Skeletal muscle cell (primary cell): ENCODE measurements at regions not wholly inside any gene's neighbourhood (a gene's known extent, or its start where the extent isn't known, plus 50 kb on each side); places are given as distances from the start of the nearest gene placed in this dataset.
A peak's percentile ranks its signal among the peaks of the same experiment; 100 is the strongest.
"Not testable (repeated sequence)": the region's sequence is repeated elsewhere in the genome, so short reads cannot be mapped to it uniquely, and the experiment has no call there.

Experiments
- DNase-seq: peaks from one replicate; pipeline ENCODE4 v3.0.0-alpha.2; 2010; ENCODE audit warnings: low read depth
- H3K4me3 ChIP-seq: 2 replicates; pipeline ENCODE4 v1.5.1; 2011; ENCODE audit warnings: low read depth, mild to moderate bottlenecking, control low read depth, low read length, moderate library complexity

DNA sequence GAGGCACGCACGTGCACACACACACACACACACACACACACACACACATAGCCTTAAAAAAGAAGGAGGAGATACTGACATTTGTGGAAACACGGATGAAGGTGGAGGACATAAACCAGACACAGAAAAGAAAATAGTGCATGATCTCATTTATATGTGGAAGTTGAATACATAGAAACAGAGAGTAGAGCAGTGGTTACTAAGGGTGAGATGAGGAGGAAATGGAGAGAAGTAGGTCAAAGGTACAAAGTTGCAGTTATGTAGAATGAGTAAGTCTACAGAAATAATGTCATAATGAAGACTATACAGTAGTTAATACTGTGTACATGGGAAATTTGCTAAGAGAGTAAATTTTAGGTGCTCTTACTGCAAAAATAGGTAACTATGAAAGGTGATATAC, 412.2 kb upstream of the CDH9 start:
- H3K4me3 ChIP-seq, result no peak overlapping the region
- DNase-seq, result peak; percentile 16

DNA sequence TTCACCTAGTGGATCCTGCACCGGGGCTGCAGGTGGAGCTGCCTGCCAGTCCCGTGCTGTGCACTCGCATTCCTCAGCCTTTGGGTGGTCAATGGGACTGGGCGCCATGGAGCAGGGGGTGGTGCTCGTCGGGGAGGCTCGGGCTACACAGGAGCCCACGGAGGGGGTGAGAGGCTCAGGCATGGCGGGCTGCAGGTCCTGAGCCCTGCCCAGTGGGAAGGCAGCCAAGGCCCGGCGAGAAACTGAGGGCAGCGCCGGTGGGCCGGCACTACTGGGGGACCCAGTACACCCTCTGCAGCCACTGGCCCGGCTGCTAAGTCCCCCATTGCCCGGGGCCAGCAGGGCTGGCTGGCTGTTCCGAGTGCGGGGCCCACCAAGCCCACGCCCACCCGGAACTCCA, 401.0 kb upstream of the CDH9 start:
- not testable (repeated sequence) for DNase-seq

DNA sequence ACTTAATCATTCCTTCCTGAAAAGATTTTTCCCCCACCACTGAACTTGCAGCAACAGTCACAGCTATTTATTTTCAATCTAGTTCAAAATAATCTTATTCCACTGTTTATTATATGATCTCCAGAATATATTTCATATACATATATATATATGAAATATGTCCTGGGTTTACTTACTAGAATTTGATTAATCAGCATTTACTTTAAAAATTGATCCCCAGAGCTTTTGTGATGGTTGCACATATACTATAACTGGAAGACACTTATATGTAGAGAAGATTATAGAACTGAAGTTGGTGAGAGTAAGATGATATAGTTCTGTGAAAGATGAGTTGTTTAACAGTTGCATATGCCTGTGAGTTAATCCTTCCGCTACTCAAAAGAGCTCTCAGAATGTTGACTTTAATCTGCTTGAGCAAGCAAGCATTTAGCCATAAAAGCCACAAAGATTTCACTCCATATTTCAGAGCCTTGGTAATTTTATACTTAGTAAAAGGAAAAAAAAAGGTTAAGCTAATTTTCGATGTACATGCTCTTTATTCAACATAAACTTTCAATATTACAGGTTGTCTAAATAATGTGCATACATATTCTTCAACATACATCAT, 399.3 kb upstream of the CDH9 start:
- DNase-seq, result no peak
- no peak overlapping the region for H3K4me3 ChIP-seq

More for the DNA sequence above, 401.0 kb upstream of the CDH9 start:
- not testable (repeated sequence) for H3K4me3 ChIP-seq

DNA sequence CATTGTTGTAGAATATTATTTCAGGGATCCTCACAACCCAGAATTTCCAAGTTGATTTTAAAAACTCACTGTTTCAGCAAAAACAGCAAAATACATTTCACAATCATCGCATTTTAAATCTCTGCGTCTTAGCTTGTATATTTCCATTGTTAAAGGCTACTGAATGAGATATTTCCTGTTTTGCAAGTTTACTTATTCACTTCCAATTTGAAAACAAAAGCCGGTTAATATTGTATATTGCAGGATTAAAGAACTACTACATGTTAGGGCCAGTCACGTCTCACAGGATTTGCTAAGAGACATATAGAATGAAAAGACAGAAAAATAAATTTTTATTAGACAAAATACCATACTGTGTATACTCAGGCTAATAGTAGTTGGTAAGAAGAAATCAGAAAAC, 395.9 kb upstream of the CDH9 start:
- DNase-seq, result no peak
- no peak overlapping the region for H3K4me3 ChIP-seq

DNA sequence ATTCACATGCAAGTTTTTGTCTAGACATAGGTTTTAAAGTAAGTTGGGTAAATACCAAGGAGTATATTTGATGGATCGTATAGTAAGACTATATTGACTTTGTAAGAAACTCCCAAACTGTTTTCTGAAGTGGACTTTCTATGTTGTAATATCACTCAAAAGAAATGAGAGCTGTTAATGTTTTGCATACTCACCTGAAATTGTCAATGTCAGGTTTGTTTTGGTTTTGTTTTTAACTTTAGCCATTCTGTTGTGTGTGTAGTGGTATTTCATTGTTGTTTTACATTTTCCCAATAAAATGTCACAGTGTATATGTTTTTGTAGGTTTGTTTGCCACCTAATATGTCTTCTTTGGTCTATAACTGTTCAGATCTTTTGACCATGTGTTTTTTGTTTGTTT, 375.7 kb upstream of the CDH9 start:
- no peak overlapping the region for H3K4me3 ChIP-seq
- no peak for DNase-seq

DNA sequence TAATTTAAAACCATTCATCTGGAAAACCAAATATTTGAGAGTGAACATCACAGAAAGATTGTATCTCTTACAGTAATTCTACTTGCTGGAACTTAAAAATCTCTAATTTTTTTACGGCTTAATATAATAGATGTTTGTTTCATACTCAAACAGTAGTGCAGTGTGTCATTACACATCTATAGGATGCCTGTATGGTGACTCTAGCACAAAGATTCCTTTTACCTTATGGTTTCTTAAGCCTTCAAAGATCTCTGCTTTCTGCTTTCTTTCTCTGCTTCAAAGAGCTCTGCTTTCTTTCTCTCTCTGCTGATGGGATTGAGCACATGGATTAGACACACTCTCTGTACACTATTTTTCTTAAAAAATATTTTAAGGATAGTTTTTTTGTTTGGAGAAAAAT, 374.0 kb upstream of the CDH9 start:
- H3K4me3 ChIP-seq, result no peak overlapping the region
- DNase-seq, result no peak

DNA sequence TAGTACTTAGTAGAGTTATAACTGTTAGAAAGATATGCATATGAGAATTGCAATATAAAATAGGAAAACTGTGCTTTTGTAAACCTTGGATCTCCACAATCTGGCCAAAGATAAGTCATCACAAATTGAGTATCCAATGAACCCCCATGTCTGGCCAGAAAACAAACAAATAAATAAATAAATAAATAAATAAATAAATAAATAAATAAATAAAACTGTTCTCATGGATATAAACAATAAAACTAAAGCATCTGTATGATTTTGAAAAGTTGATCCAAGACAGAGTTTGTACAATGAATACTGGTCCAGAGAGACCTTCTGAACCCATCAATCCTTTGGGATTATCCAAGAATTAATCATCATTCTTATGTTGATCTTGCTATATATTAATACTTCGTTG, 367.6 kb upstream of the CDH9 start:
- DNase-seq, result no peak
- no peak overlapping the region for H3K4me3 ChIP-seq

DNA sequence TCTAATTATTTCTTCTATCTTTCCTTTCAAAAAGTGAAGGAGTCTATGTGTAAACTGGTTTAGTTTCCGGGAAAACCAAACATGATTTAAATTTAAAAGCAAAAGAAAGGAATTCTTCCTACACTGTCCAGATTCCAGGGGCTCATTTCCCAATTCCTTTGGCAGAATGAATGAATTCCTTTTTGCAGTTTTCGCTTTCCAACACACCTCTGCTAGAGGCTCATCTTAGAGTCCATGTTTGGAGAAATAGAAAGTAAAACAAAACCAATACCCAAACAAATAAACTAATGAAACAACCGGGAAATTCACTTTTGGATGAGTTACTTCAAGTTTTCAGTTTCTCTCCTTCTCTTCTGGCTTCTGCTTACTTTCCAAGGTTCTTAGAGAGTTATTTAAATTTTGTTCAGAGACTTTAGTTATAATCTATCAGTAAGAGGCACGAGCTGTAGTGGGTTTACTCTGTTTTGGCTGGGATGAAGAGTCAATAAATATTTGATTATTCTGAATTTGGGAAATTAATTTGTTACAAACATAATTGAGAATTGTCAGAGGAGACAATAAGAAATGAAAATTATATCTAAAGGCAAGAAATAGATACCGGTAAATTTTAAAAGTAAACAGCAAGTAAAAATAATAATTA, 365.0 kb upstream of the CDH9 start:
- peak overlapping the region; percentile 20 for H3K4me3 ChIP-seq
- no peak for DNase-seq

DNA sequence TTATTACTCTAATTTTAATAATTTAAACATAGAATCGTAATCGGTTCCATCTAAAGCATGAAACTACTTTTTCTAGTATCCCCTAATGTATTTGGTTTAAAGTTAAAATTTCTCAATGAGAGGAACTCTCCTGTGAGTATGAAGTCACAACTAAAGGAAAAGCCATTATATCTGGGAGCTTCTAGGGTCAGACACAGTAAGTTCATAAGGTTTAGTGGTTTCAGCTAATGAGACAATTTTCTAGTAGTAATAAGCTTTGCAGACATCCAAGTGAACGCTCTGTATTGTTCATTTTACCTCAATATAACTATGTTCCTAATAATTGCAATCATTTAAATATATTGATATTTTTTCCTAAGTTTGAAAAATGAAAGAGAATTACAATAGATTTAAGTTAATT, 364.4 kb upstream of the CDH9 start:
- no peak for DNase-seq

DNA sequence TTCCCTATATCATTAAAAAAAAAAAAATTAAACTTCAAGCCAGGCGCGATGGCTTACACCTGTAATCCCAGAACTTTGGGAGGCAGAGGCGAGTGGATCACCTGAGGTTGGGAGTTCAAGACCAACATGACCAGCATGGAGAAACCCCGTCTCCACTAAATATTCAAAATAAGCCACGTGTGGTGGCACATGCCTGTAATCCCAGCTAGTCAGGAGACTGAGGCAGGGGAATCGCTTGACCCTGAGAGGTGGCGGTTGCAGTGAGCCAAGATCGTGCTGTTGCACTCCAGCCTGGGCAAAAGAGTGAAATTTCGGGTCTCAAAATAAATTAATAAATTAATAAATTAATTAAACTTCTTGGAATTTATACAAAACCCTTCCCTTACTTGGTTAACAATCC, 358.6 kb upstream of the CDH9 start:
- no peak overlapping the region for H3K4me3 ChIP-seq
- no peak for DNase-seq

More for the DNA sequence above, 364.4 kb upstream of the CDH9 start:
- no peak overlapping the region for H3K4me3 ChIP-seq

DNA sequence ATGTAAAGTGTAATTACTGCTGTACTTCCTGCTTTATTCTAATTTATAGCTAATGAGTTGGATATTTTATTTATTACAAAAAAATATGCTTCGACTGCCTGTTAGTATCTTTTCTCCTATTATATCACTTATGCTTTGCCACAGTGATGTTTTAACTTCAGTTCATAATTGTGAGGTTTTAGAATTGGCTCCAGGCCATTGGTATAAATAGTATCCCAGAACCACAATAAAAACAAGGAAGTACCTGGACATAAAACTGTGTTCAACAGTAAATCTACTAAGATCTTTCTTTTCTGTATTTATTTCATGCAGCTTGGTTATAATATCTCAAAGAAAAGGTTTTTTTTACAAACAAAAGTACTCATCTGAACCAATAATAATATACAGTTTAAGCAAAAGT, 354.3 kb upstream of the CDH9 start:
- H3K4me3 ChIP-seq, result no peak overlapping the region
- DNase-seq, result no peak

DNA sequence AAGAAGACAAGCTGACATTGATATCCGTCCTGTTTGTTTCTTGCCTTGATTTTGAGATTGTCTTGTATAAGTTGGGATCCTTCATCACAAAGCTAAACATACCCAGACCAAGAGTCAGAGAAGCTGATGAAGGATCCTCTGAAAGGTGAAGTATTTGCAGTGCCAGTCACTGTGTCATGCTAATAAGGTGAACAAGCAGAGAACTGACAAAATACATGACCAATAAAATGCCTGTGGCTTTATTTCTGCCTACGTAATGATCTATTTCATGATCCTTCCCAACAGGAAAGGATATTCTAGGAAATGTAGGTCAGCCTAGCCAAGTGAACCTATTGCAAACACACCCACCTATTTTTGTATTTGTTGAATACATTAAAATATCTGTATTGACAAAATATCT, 351.3 kb upstream of the CDH9 start:
- no peak overlapping the region for H3K4me3 ChIP-seq
- no peak for DNase-seq

DNA sequence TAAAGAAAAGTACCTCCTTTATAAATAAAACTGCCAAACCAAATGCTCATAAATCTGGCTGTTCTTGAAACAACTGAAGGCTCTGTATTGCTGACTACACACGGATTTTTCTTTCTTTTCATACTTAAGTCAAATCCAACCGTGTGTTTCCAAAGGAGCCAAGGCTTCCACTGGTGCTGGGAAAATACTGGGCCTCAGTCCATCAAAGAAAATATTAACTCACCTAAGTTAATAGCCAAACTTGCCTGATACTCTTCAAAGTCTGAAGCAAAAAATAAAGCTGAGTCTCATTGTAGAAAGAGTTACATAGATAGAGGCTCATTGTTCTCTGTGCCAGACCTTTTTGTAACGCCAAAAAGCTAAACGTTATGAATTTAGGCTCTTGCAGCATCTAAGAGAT, 350.4 kb upstream of the CDH9 start:
- DNase-seq, result no peak

DNA sequence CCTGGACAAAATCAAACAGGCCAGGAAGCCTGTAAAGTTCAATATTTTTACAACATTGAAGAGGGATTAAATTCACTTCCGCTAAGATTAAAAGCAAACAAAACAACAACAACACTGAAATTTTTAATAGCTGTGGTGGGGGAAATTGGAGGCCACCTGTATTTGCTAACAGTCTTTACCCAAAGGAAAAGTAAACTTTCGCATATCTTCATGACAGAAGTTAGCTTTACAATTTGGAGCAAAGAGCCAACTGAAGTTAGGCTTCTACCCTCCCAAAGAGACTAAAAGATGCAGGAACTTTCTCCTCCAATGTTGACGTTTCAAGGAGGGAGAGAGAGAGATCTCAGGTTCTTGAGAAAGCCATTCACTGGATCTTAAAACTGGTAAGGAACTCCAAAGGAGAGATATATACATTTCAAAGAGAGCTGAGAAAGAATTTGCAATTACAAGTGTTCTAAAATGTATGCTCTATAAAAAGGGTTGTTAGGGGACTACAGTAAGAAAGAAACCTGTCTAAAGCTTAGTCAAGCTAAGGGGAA, 349.2 kb upstream of the CDH9 start:
- no peak for DNase-seq
- no peak overlapping the region for H3K4me3 ChIP-seq

More for the DNA sequence above, 350.4 kb upstream of the CDH9 start:
- no peak overlapping the region for H3K4me3 ChIP-seq

DNA sequence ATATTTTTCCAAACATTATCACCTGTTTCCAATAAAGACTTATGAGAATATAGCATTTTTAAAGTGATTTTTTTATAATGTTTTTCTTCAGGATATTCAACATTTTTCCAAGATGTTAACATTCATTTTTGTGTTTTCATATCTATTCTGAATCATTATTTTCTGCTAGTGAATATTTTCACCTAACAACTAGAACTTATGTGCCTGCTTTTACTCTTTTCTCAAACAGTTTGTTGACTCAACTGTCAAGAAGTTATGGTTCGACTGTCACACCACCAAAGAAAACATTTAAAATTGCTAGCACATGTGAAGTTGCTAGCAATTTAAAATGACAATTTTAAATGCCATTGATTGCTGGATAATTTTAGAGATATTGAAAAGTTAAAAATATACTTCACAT, 343.3 kb upstream of the CDH9 start:
- H3K4me3 ChIP-seq, result no peak overlapping the region
- no peak for DNase-seq

DNA sequence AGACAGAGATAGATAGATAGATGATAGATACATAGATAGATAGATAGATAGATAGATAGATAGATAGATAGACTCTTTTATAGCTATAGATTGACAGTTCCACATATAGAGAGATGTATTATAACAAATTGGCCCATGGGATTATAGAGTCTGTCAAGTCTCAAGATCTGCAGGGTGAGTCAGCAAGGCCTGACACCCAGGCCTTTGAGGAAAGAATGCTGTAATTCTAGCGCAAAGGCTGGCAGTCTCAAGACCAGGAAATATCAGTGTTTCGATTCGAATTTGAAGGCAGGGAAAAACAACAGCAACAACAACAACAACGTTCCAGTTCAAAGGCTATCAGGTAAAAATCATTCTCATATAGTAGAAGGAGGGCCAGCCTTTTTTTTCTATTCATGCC, 339.2 kb upstream of the CDH9 start:
- no peak overlapping the region for H3K4me3 ChIP-seq
- DNase-seq, result peak; percentile 2

DNA sequence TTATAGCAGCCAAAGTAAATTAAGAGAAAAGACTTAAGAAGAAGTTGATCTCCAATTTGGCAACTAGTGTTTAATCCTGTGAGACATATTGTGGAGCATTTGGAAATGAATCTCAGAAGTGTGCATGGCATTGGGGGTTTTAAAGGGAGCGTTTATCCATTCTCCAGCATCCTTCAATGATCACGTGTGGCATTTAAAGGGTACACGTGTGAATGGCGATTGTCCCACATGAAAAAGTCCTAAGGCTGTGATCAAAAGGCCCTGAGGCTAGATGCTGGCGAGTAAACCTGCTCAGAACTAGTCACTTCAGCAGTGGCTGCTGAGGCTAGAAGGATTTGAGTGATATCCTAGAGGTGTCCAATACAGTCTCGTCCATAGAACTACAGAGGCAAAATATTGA, 315.6 kb upstream of the CDH9 start:
- H3K4me3 ChIP-seq, result no peak overlapping the region
- no peak for DNase-seq

DNA sequence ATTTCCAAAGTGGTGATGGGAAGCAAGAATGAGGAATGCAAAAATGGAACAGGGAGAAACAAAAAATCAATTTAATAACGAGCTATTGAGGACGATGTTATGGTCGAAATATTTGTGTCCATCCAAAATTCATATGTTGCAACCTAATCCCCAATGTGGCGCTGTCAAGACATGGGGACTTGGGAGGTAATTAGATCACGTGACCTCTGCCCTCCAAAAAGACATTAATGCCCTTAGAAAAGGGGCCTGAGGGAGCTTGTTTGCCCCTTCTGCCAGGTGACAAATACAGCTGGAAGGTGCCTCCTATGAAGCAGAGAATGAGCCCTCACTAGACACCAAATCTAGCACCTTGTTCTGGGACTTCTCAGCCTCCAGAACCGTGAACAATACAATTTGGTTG, 315.2 kb upstream of the CDH9 start:
- DNase-seq, result no peak
- no peak overlapping the region for H3K4me3 ChIP-seq

DNA sequence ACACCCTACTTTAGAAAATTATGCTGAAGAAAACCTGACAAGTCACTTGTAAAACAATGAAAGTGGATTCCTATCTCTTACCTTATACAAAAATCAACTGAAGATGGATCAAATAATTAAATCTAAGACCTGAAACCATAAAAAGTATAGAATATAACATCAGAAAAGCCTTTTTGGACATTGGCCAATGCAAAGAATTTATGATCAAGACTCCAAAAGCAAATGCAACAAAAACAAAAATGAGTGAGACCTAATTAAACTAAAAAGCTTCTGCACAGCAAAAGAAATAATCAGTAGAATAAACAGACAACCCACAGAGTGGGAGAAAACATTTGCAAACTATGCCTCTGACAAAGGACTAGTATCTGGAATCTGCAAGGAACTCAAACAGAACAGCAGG, 303.0 kb upstream of the CDH9 start:
- H3K4me3 ChIP-seq, result no peak overlapping the region
- DNase-seq, result no peak

DNA sequence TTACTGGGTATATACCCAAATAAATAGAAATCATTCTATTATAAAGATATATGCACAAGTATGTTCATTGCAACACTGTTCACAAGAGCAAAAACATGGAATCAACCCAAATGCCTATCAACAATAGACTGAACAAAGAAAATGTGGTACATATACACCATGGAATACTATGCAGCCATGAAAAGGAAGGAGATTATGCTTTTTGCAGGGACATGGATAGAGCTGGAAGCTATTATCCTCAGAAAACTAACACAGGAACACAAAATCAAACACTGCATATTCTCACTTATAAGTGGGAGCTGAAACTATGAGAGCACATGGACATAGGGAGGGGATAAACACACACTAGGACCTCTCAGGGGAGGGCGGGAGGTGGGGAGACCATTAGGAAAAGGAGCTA, 298.4 kb upstream of the CDH9 start:
- no peak overlapping the region for H3K4me3 ChIP-seq
- DNase-seq, result no peak

DNA sequence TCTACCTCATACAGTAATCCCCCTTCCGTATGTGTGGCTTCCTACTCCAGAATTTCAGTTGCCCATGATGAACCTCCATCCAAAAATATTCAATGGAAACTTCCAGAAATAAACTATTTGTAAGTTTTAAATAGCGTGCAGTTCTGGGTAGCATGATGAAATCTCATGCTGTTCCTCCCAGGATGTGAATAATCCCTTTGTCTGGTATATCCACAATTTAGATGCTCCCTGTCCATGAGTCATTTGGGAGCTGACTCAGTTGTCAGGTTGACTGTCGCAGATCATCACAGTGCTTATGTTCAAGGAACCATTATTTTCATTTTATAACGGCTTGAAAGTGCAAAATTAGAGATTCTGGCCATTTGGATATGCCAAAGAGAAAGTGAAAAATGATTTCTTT, 290.1 kb upstream of the CDH9 start:
- peak; percentile 79 for DNase-seq
- no peak overlapping the region for H3K4me3 ChIP-seq
